Panc1 (cell line): ENCODE measurements at regions not wholly inside any gene's neighbourhood (a gene's known extent, or its start where the extent isn't known, plus 50 kb on each side); places are given as distances from the start of the nearest gene placed in this dataset.

ENCODE experiments used
- ATAC-seq: fragments of 200-7000 bp; cut with Tn5 transposase; 2 replicates; pipeline ENCODE4 v1.9.1; 2020; ENCODE audit warnings: mild to moderate bottlenecking, moderate library complexity
- BruUV-seq: library from RNA; stranded (reverse); fragments of 400-500 nt; replicated peaks from 2 replicates; lab custom pipeline; 2021; lab: Mats Ljungman, UMichigan
- CTCF ChIA-PET: fragments of 300-600 bp; sonication (Branson Sonifier 250); formaldehyde crosslinking; loops from one replicate; lab custom pipeline; 2022; ENCODE audit warnings: antibody characterized with exemption; lab: Charles Lee
- POLR2A ChIA-PET: fragments of 300-600 bp; sonication (Branson Sonifier 250); formaldehyde crosslinking; loops from one replicate; lab custom pipeline; 2022; ENCODE audit warnings: antibody characterized with exemption; lab: Charles Lee
- DNase-seq: peaks from one replicate; pipeline ENCODE4 v3.0.0-alpha.2; 2010; ENCODE audit warnings: low read depth, low spot score
- H3K27ac ChIP-seq: 2 replicates; pipeline ENCODE4 v1.5.1; 2011; ENCODE audit warnings: mild to moderate bottlenecking, low read length, inconsistent platforms
- H3K27me3 ChIP-seq: fragments of 200-500 bp; sonication (Bioruptor generic); 2 replicates; pipeline ENCODE4 v1.6.0; 2014; ENCODE audit warnings: low read length, inconsistent platforms; ENCODE audit not compliant: control insufficient read depth, insufficient read depth
- H3K36me3 ChIP-seq: fragments of 200-500 bp; sonication (Bioruptor generic); 2 replicates; pipeline ENCODE4 v1.5.1; 2014; ENCODE audit warnings: inconsistent platforms, mild to moderate bottlenecking, low read length, moderate library complexity; ENCODE audit not compliant: control insufficient read depth, insufficient read depth
- H3K4me1 ChIP-seq: 2 replicates; pipeline ENCODE4 v1.5.1; 2011; ENCODE audit warnings: inconsistent platforms, mild to moderate bottlenecking, low read length, moderate library complexity; ENCODE audit not compliant: control insufficient read depth, insufficient read depth
- H3K4me3 ChIP-seq, 2 experiments: 2 replicates each; pipeline ENCODE4 v1.5.1; 2011 to 2012; ENCODE audit warnings: low read depth in 2 of 2, low read length in 2 of 2, mild to moderate bottlenecking in 2 of 2, inconsistent platforms in 1 of 2, moderate library complexity in 1 of 2
- H3K9me3 ChIP-seq: fragments of 200-500 bp; sonication (Bioruptor generic); 2 replicates; pipeline ENCODE4 v1.5.1; 2014; ENCODE audit warnings: low read depth, mild to moderate bottlenecking, inconsistent platforms, low read length, moderate library complexity; ENCODE audit not compliant: control insufficient read depth, insufficient read depth
- POLR2AphosphoS5 ChIP-seq: IDR thresholded peaks from 2 replicates; pipeline ENCODE4 v1.6.1; 2012; ENCODE audit warnings: mild to moderate bottlenecking, low read depth, low read length, moderate library complexity
- SIN3A ChIP-seq: IDR thresholded peaks from 2 replicates; pipeline ENCODE4 v1.6.1; 2012; ENCODE audit warnings: low read depth, mild to moderate bottlenecking, low read length, moderate library complexity, borderline replicate concordance; ENCODE audit not compliant: insufficient read depth
- TCF7L2 ChIP-seq: IDR thresholded peaks from 2 replicates; pipeline ENCODE4 v1.6.1; 2011; ENCODE audit warnings: mild to moderate bottlenecking, low read depth, low read length, inconsistent platforms
- in situ Hi-C: cut with HindIII; loops from 2 replicates; pipeline ENCODE4 v1.10.0; 2016; ENCODE audit warnings: low sequenced_read_pairs, low pct_unique_long_range_greater_than_20kb
- intact Hi-C: fragments of 100-400 bp; cut with micrococcal nuclease; formaldehyde crosslinking; loops from one replicate; pipeline ENCODE4 v1.10.0; 2022; ENCODE audit not compliant: unreplicated experiment
- TF ChIP-seq, protein P1 (sequence below), 2 experiments: IDR thresholded peaks; 2 replicates each; pipeline ENCODE4 v1.6.1; 2011 to 2012; ENCODE audit warnings: low read depth in 2 of 2, control low read depth in 1 of 2, low read length in 1 of 2, mild to moderate bottlenecking in 1 of 2, moderate library complexity in 1 of 2; ENCODE audit not compliant: insufficient read depth in 1 of 2
- TF ChIP-seq, protein P2 (sequence below): fragments of 450-650 bp; IDR thresholded peaks from 2 replicates; pipeline ENCODE4 v1.5.1; 2017; ENCODE audit warnings: mild to moderate bottlenecking

DNA sequence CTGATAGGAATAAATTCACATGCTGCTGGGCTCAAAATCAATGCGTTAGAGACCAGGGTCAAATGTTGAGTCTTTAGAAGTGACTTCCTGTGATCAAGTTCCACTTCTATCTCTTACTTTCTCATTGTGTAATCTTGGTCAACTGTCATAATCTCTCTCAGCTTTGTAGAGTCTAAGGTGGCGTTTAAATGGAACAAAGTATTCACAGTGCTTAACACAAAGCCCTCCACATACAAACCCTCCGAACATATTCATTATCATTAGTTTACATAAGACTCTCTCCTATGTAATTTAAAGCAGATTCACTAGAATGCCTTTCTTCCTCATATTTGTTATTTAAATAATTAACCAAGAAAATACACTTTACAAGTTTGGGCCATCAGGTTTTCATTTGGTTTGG, 1044.1 kb downstream of the EFNB2 start:
- no TSS peak for BruUV-seq
- TF ChIP-seq TCF7L2 (no peak), SIN3A (no peak), POLR2AphosphoS5 (no peak)
- TF ChIP-seq, protein P1, sequence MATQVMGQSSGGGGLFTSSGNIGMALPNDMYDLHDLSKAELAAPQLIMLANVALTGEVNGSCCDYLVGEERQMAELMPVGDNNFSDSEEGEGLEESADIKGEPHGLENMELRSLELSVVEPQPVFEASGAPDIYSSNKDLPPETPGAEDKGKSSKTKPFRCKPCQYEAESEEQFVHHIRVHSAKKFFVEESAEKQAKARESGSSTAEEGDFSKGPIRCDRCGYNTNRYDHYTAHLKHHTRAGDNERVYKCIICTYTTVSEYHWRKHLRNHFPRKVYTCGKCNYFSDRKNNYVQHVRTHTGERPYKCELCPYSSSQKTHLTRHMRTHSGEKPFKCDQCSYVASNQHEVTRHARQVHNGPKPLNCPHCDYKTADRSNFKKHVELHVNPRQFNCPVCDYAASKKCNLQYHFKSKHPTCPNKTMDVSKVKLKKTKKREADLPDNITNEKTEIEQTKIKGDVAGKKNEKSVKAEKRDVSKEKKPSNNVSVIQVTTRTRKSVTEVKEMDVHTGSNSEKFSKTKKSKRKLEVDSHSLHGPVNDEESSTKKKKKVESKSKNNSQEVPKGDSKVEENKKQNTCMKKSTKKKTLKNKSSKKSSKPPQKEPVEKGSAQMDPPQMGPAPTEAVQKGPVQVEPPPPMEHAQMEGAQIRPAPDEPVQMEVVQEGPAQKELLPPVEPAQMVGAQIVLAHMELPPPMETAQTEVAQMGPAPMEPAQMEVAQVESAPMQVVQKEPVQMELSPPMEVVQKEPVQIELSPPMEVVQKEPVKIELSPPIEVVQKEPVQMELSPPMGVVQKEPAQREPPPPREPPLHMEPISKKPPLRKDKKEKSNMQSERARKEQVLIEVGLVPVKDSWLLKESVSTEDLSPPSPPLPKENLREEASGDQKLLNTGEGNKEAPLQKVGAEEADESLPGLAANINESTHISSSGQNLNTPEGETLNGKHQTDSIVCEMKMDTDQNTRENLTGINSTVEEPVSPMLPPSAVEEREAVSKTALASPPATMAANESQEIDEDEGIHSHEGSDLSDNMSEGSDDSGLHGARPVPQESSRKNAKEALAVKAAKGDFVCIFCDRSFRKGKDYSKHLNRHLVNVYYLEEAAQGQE (IDR thresholded peaks at IDR 0.05; ENCODE audit: insufficient read depth in 1 of 2, low read depth in 2 of 2, low read length in 1 of 2): no peak
- TF ChIP-seq, protein P2, sequence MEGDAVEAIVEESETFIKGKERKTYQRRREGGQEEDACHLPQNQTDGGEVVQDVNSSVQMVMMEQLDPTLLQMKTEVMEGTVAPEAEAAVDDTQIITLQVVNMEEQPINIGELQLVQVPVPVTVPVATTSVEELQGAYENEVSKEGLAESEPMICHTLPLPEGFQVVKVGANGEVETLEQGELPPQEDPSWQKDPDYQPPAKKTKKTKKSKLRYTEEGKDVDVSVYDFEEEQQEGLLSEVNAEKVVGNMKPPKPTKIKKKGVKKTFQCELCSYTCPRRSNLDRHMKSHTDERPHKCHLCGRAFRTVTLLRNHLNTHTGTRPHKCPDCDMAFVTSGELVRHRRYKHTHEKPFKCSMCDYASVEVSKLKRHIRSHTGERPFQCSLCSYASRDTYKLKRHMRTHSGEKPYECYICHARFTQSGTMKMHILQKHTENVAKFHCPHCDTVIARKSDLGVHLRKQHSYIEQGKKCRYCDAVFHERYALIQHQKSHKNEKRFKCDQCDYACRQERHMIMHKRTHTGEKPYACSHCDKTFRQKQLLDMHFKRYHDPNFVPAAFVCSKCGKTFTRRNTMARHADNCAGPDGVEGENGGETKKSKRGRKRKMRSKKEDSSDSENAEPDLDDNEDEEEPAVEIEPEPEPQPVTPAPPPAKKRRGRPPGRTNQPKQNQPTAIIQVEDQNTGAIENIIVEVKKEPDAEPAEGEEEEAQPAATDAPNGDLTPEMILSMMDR: no peak
- in situ Hi-C loops (no loop called here), intact Hi-C loops (no loop called here)
- ATAC-seq (no peak), DNase-seq (no peak)
- H3K9me3 ChIP-seq: no peaks in the 10 kb centered on the region
- CTCF ChIA-PET: no interaction called here
- no peaks in the 10 kb centered on the region; the same call in 1 of the 2 replicates for H3K36me3 ChIP-seq
- POLR2A ChIA-PET: no interaction called here
- H3K27me3 ChIP-seq: no peaks in the 10 kb centered on the region
- H3K4me3 ChIP-seq: no peak overlapping the region
- H3K27ac ChIP-seq: no peak overlapping the region
- H3K4me1 ChIP-seq: no peaks in the 10 kb centered on the region

DNA sequence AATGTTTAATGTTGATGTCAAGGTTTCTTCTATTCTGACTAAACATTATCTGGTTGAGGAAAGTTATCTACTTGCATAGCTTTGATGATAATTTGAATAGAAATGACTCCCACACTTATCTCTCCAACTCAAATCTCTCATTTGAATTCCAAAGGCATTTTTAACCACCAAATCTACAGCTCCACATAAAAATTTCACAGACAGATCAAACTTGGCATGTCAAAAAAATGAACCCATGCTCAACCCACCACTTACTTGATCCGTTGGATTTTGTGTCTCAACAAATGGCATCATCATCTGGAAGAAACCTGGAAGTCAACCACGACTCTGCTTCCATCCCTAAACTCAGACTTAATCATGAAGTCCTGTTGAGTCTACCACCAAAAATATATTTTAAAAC, 1050.4 kb downstream of the EFNB2 start:
- no peak for DNase-seq
- Histone ChIP-seq H3K27ac (no peak overlapping the region), H3K4me1 (no peaks in the 10 kb centered on the region), H3K36me3 (no peaks in the 10 kb centered on the region), H3K9me3 (no peaks in the 10 kb centered on the region), H3K4me3 (no peak overlapping the region), H3K27me3 (no peaks in the 10 kb centered on the region)
- CTCF ChIA-PET: no interaction called here
- ATAC-seq: no peak
- TF ChIP-seq, protein P2: no peak
- TF ChIP-seq SIN3A: no peak
- TF ChIP-seq POLR2AphosphoS5: no peak
- TF ChIP-seq, protein P1 (IDR thresholded peaks at IDR 0.05; ENCODE audit: insufficient read depth in 1 of 2, low read depth in 2 of 2, low read length in 1 of 2): no peak
- no peak for TF ChIP-seq TCF7L2
- BruUV-seq: no TSS peak
- intact Hi-C loops: no loop called here
- POLR2A ChIA-PET: no interaction called here
- in situ Hi-C loops: no loop called here
